ENCODE measurements at regions not wholly inside any gene's neighbourhood (a gene's known extent, or its start where the extent isn't known, plus 50 kb on each side); places are given as distances from the start of the nearest gene placed in this dataset.

GRCh38 chr3:162468791-162469190 is 972.2 kb downstream of the OTOL1 start:
- no peak overlapping the region for H3K4me3 Mint-ChIP-seq
- POLR2A ChIA-PET: no interaction called here
- H3K9me3 Mint-ChIP-seq: peaks cover 12% of the 10 kb centered on the region
- H3K27me3 Mint-ChIP-seq: no peaks in the 10 kb centered on the region
- intact Hi-C loops (cut with micrococcal nuclease): no loop called here
- ATAC-seq (no peak), DNase-seq (no peak)
- no peak overlapping the region for H3K27ac Mint-ChIP-seq
- H3K36me3 Mint-ChIP-seq (ENCODE audit: low read depth): no peaks in the 10 kb centered on the region
- TF ChIP-seq CTCF (IDR thresholded peaks at IDR 0.05): no peak
- CTCF ChIA-PET: no interaction called here
- no peaks in the 10 kb centered on the region for H3K4me1 Mint-ChIP-seq (ENCODE audit: low read depth)

- Mint-ChIP-seq H3K27me3 (no peaks in the 10 kb centered on the region), H3K4me1 (ENCODE audit: low read depth) (no peaks in the 10 kb centered on the region), H3K4me3 (no peak overlapping the region), H3K9me3 (peaks cover 9% of the 10 kb centered on the region), H3K36me3 (ENCODE audit: low read depth) (no peaks in the 10 kb centered on the region), H3K27ac (no peak overlapping the region)
- ATAC-seq: no peak
- intact Hi-C loops (cut with micrococcal nuclease): no loop called here
- no peak for DNase-seq
- ChIA-PET CTCF (no interaction called here), POLR2A (no interaction called here)
- no peak for TF ChIP-seq CTCF (IDR thresholded peaks at IDR 0.05)
Measured at GRCh38 chr3:162487138-162487537, 990.5 kb downstream of the OTOL1 start.

GRCh38 chr3:162489853-162490252 is 993.2 kb downstream of the OTOL1 start:
- Mint-ChIP-seq H3K4me1 (ENCODE audit: low read depth) (no peaks in the 10 kb centered on the region), H3K27ac (no peak overlapping the region), H3K9me3 (peaks cover 10% of the 10 kb centered on the region), H3K27me3 (no peaks in the 10 kb centered on the region), H3K4me3 (no peak overlapping the region), H3K36me3 (ENCODE audit: low read depth) (no peaks in the 10 kb centered on the region)
- DNase-seq (no peak), ATAC-seq (no peak)
- ChIA-PET CTCF (no interaction called here), POLR2A (no interaction called here)
- intact Hi-C loops (cut with micrococcal nuclease): no loop called here
- TF ChIP-seq CTCF (IDR thresholded peaks at IDR 0.05): no peak

GRCh38 chr3:162491952-162492351 is 995.3 kb downstream of the OTOL1 start:
- POLR2A ChIA-PET: no interaction called here
- Mint-ChIP-seq H3K27ac (no peak overlapping the region), H3K9me3 (peaks cover 9% of the 10 kb centered on the region), H3K4me3 (no peak overlapping the region), H3K36me3 (ENCODE audit: low read depth) (no peaks in the 10 kb centered on the region), H3K27me3 (no peaks in the 10 kb centered on the region), H3K4me1 (ENCODE audit: low read depth) (no peaks in the 10 kb centered on the region)
- ATAC-seq: no peak
- DNase-seq: no peak
- intact Hi-C loops (cut with micrococcal nuclease): no loop called here
- TF ChIP-seq CTCF (IDR thresholded peaks at IDR 0.05): no peak
- CTCF ChIA-PET: no interaction called here

- ATAC-seq: no peak
- Mint-ChIP-seq H3K27ac (no peak overlapping the region), H3K9me3 (peaks cover 9% of the 10 kb centered on the region), H3K36me3 (ENCODE audit: low read depth) (no peaks in the 10 kb centered on the region), H3K4me1 (ENCODE audit: low read depth) (no peaks in the 10 kb centered on the region), H3K4me3 (no peak overlapping the region), H3K27me3 (no peaks in the 10 kb centered on the region)
- no peak for TF ChIP-seq CTCF (IDR thresholded peaks at IDR 0.05)
- intact Hi-C loops (cut with micrococcal nuclease): no loop called here
- ChIA-PET POLR2A (no interaction called here), CTCF (no interaction called here)
- no peak for DNase-seq
Measured at GRCh38 chr3:162492446-162493081, 996.0 kb downstream of the OTOL1 start.
